ENCODE measurements at regions not wholly inside any gene's neighbourhood (a gene's known extent, or its start where the extent isn't known, plus 50 kb on each side); places are given as distances from the start of the nearest gene placed in this dataset.

DNA sequence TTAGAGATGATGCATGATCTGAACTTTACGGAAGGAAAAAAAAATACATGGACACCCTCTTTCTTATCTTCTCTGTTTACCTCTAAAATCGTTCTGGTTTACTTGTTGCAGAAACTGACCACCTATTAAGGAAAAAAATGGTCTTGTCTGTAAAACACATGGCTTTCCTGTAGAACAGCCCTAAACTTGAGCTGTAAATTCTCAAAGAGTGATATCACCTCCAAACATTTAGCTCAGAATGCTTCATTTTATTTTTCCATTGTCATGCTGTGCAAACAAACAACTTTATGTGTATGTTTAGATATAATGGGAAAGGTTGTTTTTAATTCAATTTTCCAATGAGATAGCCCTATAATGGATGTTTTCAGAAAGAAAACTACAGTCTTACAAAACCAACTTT, 237.4 kb upstream of the NR2F2 start:
- TF ChIP-seq, protein P1, sequence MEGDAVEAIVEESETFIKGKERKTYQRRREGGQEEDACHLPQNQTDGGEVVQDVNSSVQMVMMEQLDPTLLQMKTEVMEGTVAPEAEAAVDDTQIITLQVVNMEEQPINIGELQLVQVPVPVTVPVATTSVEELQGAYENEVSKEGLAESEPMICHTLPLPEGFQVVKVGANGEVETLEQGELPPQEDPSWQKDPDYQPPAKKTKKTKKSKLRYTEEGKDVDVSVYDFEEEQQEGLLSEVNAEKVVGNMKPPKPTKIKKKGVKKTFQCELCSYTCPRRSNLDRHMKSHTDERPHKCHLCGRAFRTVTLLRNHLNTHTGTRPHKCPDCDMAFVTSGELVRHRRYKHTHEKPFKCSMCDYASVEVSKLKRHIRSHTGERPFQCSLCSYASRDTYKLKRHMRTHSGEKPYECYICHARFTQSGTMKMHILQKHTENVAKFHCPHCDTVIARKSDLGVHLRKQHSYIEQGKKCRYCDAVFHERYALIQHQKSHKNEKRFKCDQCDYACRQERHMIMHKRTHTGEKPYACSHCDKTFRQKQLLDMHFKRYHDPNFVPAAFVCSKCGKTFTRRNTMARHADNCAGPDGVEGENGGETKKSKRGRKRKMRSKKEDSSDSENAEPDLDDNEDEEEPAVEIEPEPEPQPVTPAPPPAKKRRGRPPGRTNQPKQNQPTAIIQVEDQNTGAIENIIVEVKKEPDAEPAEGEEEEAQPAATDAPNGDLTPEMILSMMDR (IDR thresholded peaks at IDR 0.05), result no peak

DNA sequence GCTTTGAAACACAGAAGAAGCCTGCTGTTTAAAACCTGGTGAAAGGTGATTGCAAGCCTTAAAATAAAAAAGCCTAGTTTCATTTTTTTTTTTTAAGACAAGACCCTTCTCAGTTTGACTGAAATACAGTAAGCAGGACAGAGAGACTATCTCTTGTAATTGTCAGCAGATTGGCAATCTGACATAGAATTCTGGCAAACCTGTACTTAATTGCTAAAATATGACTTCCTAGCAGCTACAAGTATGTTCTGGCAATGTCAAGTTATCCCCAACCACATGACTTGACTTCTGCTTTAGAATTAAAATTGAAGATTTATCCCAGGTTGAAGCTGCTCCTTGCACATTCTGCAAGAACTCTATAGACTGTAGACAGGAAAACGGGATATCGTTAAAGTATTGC, 232.8 kb upstream of the NR2F2 start:
- TF ChIP-seq, protein P1 (IDR thresholded peaks at IDR 0.05), result no peak

DNA sequence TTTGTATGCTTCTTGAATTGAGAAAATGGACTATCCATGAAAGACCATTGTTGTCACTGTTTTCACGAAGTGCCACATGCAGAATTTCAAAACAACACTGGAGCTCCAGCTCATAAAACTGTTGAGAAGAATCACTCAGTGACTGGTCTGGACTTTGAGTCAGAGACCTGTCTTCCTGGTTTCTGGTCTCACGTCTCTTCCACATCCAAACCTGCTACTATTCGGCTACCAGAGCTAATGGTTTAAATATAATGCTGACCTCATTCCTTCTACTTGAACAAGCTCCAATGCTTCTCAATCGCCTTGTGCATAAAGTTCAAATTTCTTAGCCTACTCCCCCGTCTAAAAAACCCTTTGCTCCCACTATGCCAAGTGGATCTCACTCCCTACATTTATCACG, 227.9 kb upstream of the NR2F2 start:
- TF ChIP-seq, protein P1 (IDR thresholded peaks at IDR 0.05), result no peak

DNA sequence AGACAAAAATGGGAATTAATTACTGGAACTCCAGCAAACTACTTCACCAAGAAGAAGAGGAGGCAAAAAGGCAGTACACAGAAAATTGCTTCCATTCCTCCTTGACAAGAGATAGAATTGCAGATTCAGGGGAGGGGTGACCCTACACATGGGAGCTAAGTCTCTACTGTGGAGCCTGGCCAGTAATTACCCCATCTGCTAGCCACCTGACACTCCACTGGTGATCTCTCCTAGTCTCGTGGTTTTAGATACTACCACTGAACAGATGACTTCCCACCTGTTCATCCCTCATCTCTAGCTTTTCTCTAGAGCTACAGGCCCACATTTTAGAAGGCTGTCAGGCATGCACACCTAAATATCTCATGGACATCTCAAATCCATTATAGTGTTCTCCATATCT, 224.3 kb upstream of the NR2F2 start:
- TF ChIP-seq, protein P1 (IDR thresholded peaks at IDR 0.05), result no peak

DNA sequence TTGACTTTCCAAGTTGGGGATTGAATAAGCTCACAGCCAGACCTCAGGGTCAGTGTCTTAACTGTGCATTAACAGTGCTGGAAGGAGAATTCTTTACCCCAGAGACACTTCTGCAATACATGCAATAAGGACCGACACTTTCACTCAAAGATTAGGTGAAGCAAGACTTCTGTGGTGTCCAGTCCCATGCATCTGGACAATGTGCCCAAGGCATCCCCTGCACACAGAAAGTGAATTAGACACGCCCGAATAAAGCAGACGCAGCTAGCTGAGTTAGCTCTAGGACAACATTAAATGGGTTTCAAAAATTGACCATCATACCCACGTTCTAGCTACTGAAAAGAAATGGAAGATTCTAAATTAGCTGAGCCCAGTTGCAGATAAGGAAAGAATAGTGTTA, 223.9 kb upstream of the NR2F2 start:
- TF ChIP-seq, protein P1 (IDR thresholded peaks at IDR 0.05), result no peak

DNA sequence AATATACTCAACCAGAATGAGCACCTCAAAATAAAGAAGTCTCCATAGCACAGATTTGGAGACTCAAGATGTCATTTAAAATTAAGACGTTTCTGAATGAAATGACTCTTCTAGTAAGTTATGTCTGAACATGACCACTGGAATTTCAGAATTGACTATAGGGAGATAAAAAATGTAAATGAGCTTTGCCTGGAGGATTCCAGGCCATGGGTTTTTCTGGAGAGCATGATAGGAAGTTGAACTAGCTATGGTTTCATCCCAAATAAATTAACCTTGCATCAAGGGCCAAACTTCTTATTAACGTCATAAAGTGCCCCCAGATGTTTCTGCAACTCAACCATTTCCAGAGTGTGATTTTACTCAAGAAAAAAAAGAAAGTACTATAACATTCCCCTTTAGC, 222.6 kb upstream of the NR2F2 start:
- TF ChIP-seq, protein P1 (IDR thresholded peaks at IDR 0.05), result no peak

DNA sequence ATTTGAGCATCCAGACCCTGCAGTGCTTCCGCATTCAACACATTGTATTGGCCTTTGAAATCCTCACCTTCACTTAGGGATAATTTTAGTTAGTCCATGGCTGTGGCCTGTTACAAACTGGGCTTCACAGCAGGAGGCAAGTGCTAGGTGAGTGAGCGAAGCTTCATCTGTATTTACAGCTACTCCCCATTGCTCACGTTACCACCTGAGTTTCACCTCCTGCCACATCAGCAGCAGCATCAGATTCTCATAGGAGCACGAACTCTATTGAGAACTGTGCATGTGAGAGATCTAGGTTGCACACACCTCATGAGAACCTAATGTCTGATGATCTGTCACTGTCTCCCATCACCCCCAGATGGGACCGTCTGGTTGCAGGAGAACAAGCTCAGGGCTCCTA, 222.1 kb upstream of the NR2F2 start:
- TF ChIP-seq, protein P1 (IDR thresholded peaks at IDR 0.05), result no peak

DNA sequence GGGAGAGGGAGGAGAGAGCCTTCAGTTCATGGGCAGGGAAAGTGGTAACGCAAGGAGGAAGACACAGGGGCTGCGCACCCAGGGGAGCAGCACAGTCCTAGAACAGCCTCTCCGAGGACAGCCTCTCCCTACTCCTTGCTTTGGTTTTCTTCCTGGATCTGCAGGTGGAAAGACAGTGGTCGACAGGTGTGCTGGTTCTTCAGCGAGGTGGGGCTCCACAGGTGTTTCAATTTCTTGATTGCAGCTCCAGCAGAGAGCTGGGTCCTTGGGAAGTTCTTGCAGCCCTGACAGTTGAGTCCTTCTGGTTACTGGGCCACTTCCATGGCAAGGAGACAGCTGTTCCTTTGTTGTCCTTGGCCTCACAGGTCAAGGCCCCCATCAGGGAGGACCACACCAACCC, 220.7 kb upstream of the NR2F2 start:
- TF ChIP-seq, protein P1 (IDR thresholded peaks at IDR 0.05), result no peak
